HG03097 (cell line): ENCODE measurements at regions not wholly inside any gene's neighbourhood (a gene's known extent, or its start where the extent isn't known, plus 50 kb on each side); places are given as distances from the start of the nearest gene placed in this dataset.

ENCODE experiments used
- ATAC-seq: cut with Tn5 transposase; IDR thresholded peaks from one replicate; pipeline ENCODE4 v1.9.1; 2021; ENCODE audit not compliant: unreplicated experiment, low FRiP score

GRCh38 chr3:31472479-31473390, 60.0 kb upstream of the STT3B start:
- ATAC-seq: no peak

- no peak for ATAC-seq
Observed at GRCh38 chr3:31476209-31476608, 56.5 kb upstream of the STT3B start.

- no peak for ATAC-seq
Observed at GRCh38 chr3:31479431-31479830, 53.3 kb upstream of the STT3B start.

- no peak for ATAC-seq
Observed at GRCh38 chr3:31481697-31482096, 51.0 kb upstream of the STT3B start.

GRCh38 chr3:31482493-31483200, 50.1 kb upstream of the STT3B start:
- ATAC-seq: no peak
